ENCODE measurements at regions not wholly inside any gene's neighbourhood (a gene's known extent, or its start where the extent isn't known, plus 50 kb on each side); places are given as distances from the start of the nearest gene placed in this dataset.

DNA sequence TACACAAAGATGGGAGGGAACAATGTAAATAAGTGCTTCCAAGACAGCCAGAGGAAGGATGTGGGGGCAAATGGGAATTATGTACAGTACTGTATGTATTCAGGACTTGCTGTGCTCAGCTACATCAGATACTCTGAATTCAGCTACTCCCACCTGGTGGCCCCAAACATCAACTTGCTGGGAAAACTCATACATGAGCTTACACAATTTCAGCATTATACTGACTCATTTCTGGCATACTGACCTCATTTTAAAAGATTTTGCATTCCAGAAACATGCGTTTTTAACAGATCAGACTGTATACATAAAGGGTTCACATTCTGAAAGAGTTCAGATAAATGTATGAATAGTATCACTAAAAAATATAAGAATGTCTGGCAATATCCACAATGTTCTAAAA lies 59.7 kb downstream of the GPX5 start:
- 50 to 65% (median 60%) methylated on average over 1 of the region's 1 CpG for WGBS, 4 donors
- Histone ChIP-seq H3K27ac (no peak overlapping the region), H3K4me1 (replicated peaks in 1 of 2) (peaks cover 0 to 19% of the 10 kb centered on the region in 2 donors), H3K36me3 (replicated peaks in 1 of 2) (no peaks in the 10 kb centered on the region), H3K4me3 (no peak overlapping the region), H3K9me3 (replicated peaks in 1 of 3) (no peaks in the 10 kb centered on the region), H3K27me3 (no peaks in the 10 kb centered on the region)
- no peak for TF ChIP-seq POLR2A (IDR thresholded peaks at IDR 0.05)
- no peak for TF ChIP-seq CTCF (IDR thresholded peaks at IDR 0.05)
- no peak for DNase-seq
- intact Hi-C loops (cut with DNase I) = no loop called here

- Histone ChIP-seq H3K4me3 (peak overlapping the region in 1 of 4 donors; percentile 60), H3K9me3 (replicated peaks in 1 of 3) (no peaks in the 10 kb centered on the region), H3K4me1 (replicated peaks in 1 of 2) (peaks cover 0 to 19% of the 10 kb centered on the region in 2 donors), H3K27ac (no peak overlapping the region), H3K36me3 (replicated peaks in 1 of 2) (no peaks in the 10 kb centered on the region), H3K27me3 (peaks cover under 1% of the 10 kb centered on the region)
- 47 to 64% (median 57%) methylated on average over 7 of the region's 7 CpGs for WGBS, 4 donors
- DNase-seq = no peak
- intact Hi-C loops (cut with DNase I) = no loop called here
- TF ChIP-seq CTCF (IDR thresholded peaks at IDR 0.05) (no peak), POLR2A (IDR thresholded peaks at IDR 0.05) (no peak)
Measured at GRCh38 chr6:28586324-28586723, 60.6 kb downstream of the GPX5 start.

- peaks cover 4% of the 10 kb centered on the region for H3K27me3 ChIP-seq
- WGBS, 4 donors = 1 to 2% (median 2%) methylated on average over 34 to 42 of the region's 42 CpGs
- intact Hi-C loops (cut with DNase I) = no loop called here
Measured at GRCh38 chr6:28586962-28587745, 61.5 kb downstream of the GPX5 start.

GRCh38 chr6:28587746-28588075 lies 62.0 kb downstream of the GPX5 start:
- Histone ChIP-seq H3K36me3 (replicated peaks in 1 of 2) (no peaks in the 10 kb centered on the region), H3K27me3 (peaks cover 4% of the 10 kb centered on the region), H3K4me1 (replicated peaks in 1 of 2) (peaks cover 0 to 19% of the 10 kb centered on the region in 2 donors), H3K9me3 (replicated peaks in 1 of 3) (no peaks in the 10 kb centered on the region), H3K4me3 (peak overlapping the region in 2 of 4 donors; percentile 47 to 60), H3K27ac (peak overlapping the region in 1 of 5 donors; percentile 33)
- no peak for DNase-seq
- no peak for TF ChIP-seq POLR2A (IDR thresholded peaks at IDR 0.05)
- TF ChIP-seq CTCF (IDR thresholded peaks at IDR 0.05) = no peak
- intact Hi-C loops (cut with DNase I) = no loop called here
- WGBS, 4 donors = 18 to 21% (median 19%) methylated on average over 8 of the region's 8 CpGs

More at GRCh38 chr6:28586962-28587745, 61.5 kb downstream of the GPX5 start:
- no peaks in the 10 kb centered on the region for H3K36me3 ChIP-seq (replicated peaks in 1 of 2)
- peak overlapping the region in 2 of 4 donors; percentile 47 to 60 for H3K4me3 ChIP-seq
- H3K4me1 ChIP-seq (replicated peaks in 1 of 2) = peaks cover 0 to 19% of the 10 kb centered on the region in 2 donors
- TF ChIP-seq POLR2A (IDR thresholded peaks at IDR 0.05) (peak in 1 of 2 donors; percentile 11), CTCF (IDR thresholded peaks at IDR 0.05) (no peak)
- peak overlapping the region in 2 of 5 donors; percentile 32 to 33 for H3K27ac ChIP-seq
- H3K9me3 ChIP-seq (replicated peaks in 1 of 3) = no peaks in the 10 kb centered on the region
- DNase-seq = peak; percentile 54 to 88 (median 71)

Data from adrenal gland (tissue), 9 donors.